GM21529 (cell line): ENCODE measurements at regions not wholly inside any gene's neighbourhood (a gene's known extent, or its start where the extent isn't known, plus 50 kb on each side); places are given as distances from the start of the nearest gene placed in this dataset.
A peak's percentile ranks its signal among the peaks of the same experiment; 100 is the strongest.

Source experiments
- ATAC-seq: cut with Tn5 transposase; IDR thresholded peaks from one replicate; pipeline ENCODE4 v1.9.1; 2021; ENCODE audit not compliant: unreplicated experiment

DNA sequence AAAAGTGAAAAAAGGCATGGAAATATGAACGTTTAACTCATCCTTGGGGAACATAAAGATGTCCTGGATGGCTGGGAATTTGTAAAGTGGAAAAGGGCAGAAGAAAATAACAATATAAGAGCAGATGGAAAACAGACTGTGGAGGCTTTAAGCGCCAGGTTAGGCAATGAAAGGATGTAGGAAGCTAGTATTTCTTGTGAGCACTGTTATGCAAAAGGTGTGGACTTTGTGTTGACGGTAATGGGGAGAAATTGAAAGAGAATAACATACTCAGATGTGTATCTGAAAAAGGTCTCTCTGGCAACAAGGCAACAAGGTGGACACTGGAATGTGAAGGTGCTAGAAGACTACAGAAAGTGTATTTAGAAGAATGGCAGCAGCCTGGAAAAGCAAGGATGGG lies 411.8 kb downstream of the PLPP3 start:
- no peak for ATAC-seq

GRCh38 chr1:56160773-56161315 lies 418.5 kb downstream of the PLPP3 start:
- ATAC-seq = no peak

- no peak for ATAC-seq
Measured at GRCh38 chr1:56156971-56157876, 422.1 kb downstream of the PLPP3 start.

DNA sequence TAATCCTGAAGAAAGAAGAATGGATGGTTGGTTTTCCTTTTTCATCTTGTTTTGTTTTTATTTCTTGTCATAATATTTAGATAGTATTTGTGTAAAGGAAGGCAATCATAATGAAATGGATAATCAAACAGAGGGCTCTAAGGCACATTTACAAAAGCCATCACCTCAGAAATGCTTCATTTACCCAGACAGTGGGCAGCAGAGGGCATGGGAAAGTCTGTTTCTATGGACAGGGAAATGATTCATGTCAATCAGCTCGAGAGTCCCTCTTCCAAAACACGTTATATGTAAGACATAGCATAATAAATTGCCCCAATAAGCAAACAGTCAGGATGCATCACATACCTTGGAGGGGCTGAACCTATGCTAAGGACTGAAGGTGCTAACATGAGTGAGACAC lies 426.1 kb downstream of the PLPP3 start:
- ATAC-seq = no peak

DNA sequence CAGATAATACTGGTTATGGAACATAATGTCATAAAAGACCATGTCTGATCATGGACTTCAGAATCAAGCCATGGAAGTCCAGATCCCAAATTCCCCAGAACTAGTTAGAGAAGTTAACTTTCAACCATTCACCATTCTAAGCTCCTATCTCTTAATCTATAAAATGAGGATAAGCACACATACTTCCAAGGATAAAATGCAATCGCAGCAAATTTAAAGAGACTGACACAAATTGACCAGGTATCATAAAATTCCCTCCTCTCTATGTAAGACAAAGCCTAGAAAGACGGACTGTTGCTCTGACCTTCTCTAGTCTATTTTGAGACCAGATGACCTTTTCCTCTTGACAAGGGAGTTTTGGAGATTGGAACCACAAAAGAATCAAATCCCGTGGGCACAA lies 426.7 kb downstream of the PLPP3 start:
- no peak for ATAC-seq

GRCh38 chr1:56151402-56151801 lies 428.0 kb downstream of the PLPP3 start:
- ATAC-seq = no peak

GRCh38 chr1:56150441-56151215 lies 428.7 kb downstream of the PLPP3 start:
- ATAC-seq = no peak

- ATAC-seq = no peak
Measured at GRCh38 chr1:56149761-56150160, 429.6 kb downstream of the PLPP3 start.

GRCh38 chr1:56148326-56149193 lies 430.8 kb downstream of the PLPP3 start:
- ATAC-seq = no peak

DNA sequence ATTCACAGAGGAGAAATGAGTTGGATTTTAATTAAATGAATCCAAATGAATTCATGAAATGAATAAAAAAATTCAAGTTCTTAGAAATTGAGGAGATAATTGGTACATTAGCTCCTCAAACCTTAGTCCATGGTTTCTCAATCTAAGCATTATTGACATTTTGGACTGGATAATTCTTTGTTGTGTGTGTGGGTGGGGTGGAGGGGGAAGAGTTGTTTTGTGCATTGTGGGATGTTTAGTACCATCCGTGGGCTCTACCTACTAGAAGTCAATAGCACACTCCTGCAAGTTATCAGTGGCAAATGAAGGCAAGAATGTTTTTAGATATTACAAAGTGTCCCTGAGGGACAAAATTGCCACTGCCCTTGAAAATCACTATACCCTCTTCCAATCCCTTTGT lies 431.9 kb downstream of the PLPP3 start:
- ATAC-seq = no peak

DNA sequence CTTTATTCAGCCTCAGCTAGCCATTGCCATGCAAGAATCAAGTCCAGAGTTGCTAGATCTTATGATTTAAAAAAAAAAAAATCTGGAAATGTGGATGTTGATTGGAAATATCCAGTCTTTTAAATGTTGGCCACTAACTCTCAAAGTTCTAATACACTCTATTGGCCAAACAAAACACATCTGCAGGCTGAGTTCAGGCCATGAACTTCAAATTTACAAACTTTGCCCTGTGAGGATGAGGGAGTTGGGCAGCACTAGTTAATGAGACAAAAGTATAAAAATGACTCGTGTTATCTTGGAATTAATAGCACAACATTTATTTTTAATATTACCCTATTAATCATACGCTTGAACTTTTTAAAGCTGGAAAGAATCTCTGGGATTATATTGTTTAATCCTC lies 432.3 kb downstream of the PLPP3 start:
- no peak for ATAC-seq

DNA sequence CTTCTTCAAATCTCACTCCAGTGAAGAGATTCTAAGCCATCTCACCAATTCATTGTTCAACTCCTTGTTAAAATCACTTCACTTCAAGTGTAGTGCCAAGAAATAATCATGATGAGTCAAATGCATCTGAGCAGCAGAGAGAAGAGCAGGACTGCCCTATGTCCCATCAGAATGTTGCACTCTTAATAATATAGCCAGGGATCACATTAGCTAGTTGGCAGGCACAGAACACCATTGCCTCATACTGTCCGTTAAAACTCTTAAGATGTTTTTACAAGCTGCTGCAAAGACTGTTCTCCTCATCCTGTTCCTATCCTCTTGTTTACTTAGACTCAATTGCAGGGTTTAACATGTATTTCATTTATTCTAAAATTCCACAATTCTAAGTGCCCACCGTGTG lies 432.9 kb downstream of the PLPP3 start:
- no peak for ATAC-seq

GRCh38 chr1:56145581-56145980 lies 433.8 kb downstream of the PLPP3 start:
- ATAC-seq = no peak

GRCh38 chr1:56142301-56142700 lies 437.1 kb downstream of the PLPP3 start:
- ATAC-seq = no peak

DNA sequence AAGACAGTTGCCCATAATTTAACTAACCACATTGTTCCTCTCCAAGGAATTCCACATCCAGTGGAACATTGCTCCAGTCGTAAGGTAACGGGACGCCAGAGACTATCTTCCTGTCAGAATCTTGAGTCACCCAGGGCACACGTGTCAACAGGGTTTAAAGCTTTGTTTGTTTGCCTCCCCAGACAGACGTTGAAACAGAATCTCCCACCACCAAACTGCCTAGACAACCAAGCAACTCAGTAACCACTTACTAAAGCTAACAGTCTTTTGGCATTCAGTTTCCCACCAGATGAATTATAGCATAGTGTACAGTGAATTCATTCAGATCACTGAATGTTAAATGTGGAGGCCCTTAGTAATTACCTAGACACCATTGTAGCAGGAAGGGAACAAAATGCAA lies 439.5 kb downstream of the PLPP3 start:
- ATAC-seq = no peak

DNA sequence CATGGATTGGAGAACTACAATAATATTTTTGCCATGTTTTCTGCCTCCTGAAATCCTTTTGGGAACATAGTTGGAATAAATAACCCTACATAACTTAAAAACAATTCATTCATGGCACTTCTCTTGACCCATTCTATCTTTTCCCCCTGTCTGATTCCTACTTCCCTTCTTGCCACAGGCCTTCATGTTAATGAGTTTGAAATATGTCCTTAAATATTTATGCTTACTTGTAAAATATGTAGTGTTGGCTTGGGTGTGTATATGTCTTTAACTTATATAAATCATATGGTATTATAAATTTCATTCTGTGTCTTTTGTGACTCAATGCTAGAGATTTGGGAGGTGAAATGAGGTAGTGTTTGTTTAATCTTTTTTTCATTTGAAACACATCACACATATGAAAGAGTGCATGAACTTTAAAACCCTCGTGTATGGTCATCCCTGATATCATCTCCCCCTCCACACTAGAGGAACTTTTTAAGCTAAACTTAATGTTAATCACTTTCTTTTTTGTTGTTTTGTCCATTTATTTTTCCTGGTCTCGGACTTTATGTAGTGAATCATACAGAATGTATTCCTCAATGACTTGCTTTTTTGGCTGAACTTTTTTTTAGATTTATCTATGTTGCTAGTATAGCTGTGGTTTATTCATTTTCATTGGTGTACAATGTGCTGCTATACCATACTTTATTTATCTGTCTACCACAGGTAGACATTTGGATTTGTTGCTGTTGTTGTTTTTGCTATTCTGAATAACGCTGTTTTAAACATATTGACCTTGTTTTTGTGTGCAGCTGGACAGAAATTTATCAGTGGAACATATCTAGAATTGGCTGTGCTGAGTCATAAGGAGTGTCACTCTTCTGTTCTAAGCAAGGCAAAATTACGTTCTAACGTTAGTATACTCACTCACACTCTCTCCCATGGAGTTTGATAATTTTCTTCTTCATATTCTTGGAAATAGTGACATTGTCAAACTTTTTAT lies 441.6 kb downstream of the PLPP3 start:
- no peak for ATAC-seq

- ATAC-seq = no peak
Measured at GRCh38 chr1:56137090-56137489, 442.3 kb downstream of the PLPP3 start.

DNA sequence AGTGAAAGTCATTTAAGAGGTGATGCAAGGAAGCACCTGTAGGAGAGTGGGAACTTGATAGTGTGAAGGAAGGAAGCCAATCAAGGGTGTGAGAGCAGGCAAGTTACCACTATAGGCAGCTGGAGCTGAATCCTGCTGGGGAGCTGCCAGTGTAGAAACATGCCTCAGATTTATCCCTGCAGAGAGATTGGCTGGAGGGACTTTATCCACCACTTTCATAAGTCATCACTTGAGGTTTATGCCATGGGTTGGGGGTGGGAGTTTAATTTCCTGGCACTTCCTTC lies 443.6 kb downstream of the PLPP3 start:
- peak; percentile 23 for ATAC-seq

DNA sequence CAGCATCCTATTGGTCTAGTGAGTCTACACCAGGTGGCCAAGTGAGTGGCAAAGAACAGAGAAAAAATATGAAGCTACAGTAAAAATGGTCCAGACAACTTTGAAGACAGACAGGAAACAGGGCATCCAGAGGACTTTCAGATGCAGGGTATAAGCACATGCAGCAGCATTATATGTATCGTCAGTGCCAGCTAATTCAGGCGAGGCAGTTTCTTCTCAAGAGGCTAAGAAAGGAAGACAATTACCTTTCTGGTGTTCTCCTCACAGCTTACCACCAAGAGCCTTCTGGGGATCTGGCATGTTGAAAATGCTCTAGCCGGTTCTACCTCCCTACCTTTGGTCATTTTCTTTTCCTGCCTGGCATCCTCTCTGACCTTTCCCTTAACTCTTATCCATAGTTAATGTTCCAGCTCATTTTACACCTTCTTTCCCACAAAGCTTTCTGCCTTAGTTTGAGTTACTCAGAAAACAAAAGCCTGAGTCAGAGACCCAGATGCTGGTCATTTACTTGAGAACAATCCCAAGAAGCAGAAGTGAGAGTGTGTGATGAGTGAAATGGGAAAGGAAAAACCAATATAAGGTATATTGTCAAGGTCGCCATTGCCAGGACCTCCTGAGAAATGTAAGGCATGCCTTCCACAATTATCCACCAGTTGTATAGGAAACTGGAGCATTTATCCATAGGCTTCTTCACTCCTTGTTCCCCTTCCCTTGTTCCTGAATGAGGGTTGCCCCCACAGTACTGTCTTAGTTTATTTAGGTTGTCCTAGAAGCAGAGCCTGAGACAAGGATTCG lies 444.1 kb downstream of the PLPP3 start:
- ATAC-seq = peak; percentile 63
